Mesenchymal stem cell (in vitro differentiated cells and primary cell): ENCODE measurements at regions not wholly inside any gene's neighbourhood (a gene's known extent, or its start where the extent isn't known, plus 50 kb on each side); places are given as distances from the start of the nearest gene placed in this dataset.
"Not testable (repeated sequence)": the region's sequence is repeated elsewhere in the genome, so short reads cannot be mapped to it uniquely, and the experiment has no call there.

ENCODE experiments used
- DNase-seq: peaks from one replicate; pipeline ENCODE4 v3.0.0-alpha.2; 2013
- H2AFZ ChIP-seq: one replicate; pipeline ENCODE4 v1.6.1; 2013; ENCODE audit warnings: low read depth, mild to moderate bottlenecking, control low read depth, inconsistent platforms, low read length, moderate library complexity
- H2AK5ac ChIP-seq: 2 replicates; pipeline ENCODE4 v1.6.1; 2013; ENCODE audit warnings: low read length, moderate library complexity, mild to moderate bottlenecking, inconsistent platforms; ENCODE audit not compliant: severe bottlenecking
- H2BK120ac ChIP-seq: one replicate; pipeline ENCODE4 v1.6.1; 2013; ENCODE audit warnings: low read depth, mild to moderate bottlenecking, inconsistent platforms, low read length, moderate library complexity
- H2BK12ac ChIP-seq, 2 experiments: one replicate each; pipeline ENCODE4 v1.6.1; 2013; ENCODE audit warnings: inconsistent platforms in 2 of 2, low read length in 2 of 2, mild to moderate bottlenecking in 2 of 2, moderate library complexity in 2 of 2, control low read depth in 1 of 2
- H2BK15ac ChIP-seq: one replicate; pipeline ENCODE4 v1.6.1; 2013; ENCODE audit warnings: mild to moderate bottlenecking, low read depth, inconsistent platforms; ENCODE audit not compliant: poor library complexity, severe bottlenecking
- H2BK5ac ChIP-seq: 2 replicates; pipeline ENCODE4 v1.6.1; 2013; ENCODE audit warnings: low read depth, mild to moderate bottlenecking, low read length, control low read depth, inconsistent platforms; ENCODE audit not compliant: poor library complexity, severe bottlenecking
- H3K14ac ChIP-seq, 2 experiments: one replicate each; pipeline ENCODE4 v1.6.1; 2013; ENCODE audit warnings: inconsistent platforms in 2 of 2, low read length in 2 of 2, control low read depth in 1 of 2, mild to moderate bottlenecking in 1 of 2, moderate library complexity in 1 of 2
- H3K18ac ChIP-seq, 2 experiments: one replicate each; pipeline ENCODE4 v1.6.1; 2013; ENCODE audit warnings: inconsistent platforms in 2 of 2, low read length in 2 of 2, control low read depth in 1 of 2, low read depth in 1 of 2, mild to moderate bottlenecking in 1 of 2
- H3K23ac ChIP-seq, 2 experiments: one replicate each; pipeline ENCODE4 v1.6.1; 2013; ENCODE audit warnings: inconsistent platforms in 2 of 2, low read length in 2 of 2, mild to moderate bottlenecking in 2 of 2, moderate library complexity in 2 of 2, control low read depth in 1 of 2
- H3K27ac ChIP-seq: 2 replicates; pipeline ENCODE4 v1.5.1; 2013; ENCODE audit warnings: mild to moderate bottlenecking, moderate library complexity, low read length, control low read depth, inconsistent platforms; ENCODE audit not compliant: poor library complexity, severe bottlenecking
- H3K27me3 ChIP-seq, 2 experiments: 2 replicates each; pipeline versions ENCODE4 v1.6.1 to v1.7.0; 2013; ENCODE audit warnings: low read length in 2 of 2, mild to moderate bottlenecking in 2 of 2, moderate library complexity in 2 of 2, control low read depth in 1 of 2, inconsistent platforms in 1 of 2; ENCODE audit not compliant: control insufficient read depth in 1 of 2, insufficient read depth in 1 of 2
- H3K36me3 ChIP-seq, 2 experiments: 2 replicates each; pipeline versions ENCODE4 v1.6.1 to v1.7.0; 2013; ENCODE audit warnings: low read length in 2 of 2, control low read depth in 1 of 2, inconsistent platforms in 1 of 2, low read depth in 1 of 2, mild to moderate bottlenecking in 1 of 2; ENCODE audit not compliant: insufficient read depth in 2 of 2, control insufficient read depth in 1 of 2
- H3K4ac ChIP-seq, 2 experiments: one replicate each; pipeline ENCODE4 v1.6.1; 2013; ENCODE audit warnings: inconsistent platforms in 2 of 2, low read length in 2 of 2, mild to moderate bottlenecking in 2 of 2, moderate library complexity in 2 of 2, control low read depth in 1 of 2, low read depth in 1 of 2
- H3K4me1 ChIP-seq: 2 replicates; pipeline ENCODE4 v1.6.1; 2013; ENCODE audit warnings: low read depth, low read length, control low read depth; ENCODE audit not compliant: control insufficient read depth, insufficient read depth
- H3K4me2 ChIP-seq: 2 replicates; pipeline ENCODE4 v1.6.1; 2013; ENCODE audit warnings: low read length, mild to moderate bottlenecking, inconsistent platforms; ENCODE audit not compliant: poor library complexity, severe bottlenecking
- H3K4me3 ChIP-seq, 2 experiments: 2 replicates each; pipeline versions ENCODE4 v1.5.1 to v1.7.0; 2013; ENCODE audit warnings: low read length in 2 of 2, mild to moderate bottlenecking in 2 of 2, control low read depth in 1 of 2, low read depth in 1 of 2; ENCODE audit not compliant: insufficient read depth in 1 of 2
- H3K79me1 ChIP-seq: replicated peaks from 2 replicates; pipeline ENCODE4 v1.6.1; 2013; ENCODE audit warnings: mild to moderate bottlenecking, control low read depth, low read length, inconsistent platforms; ENCODE audit not compliant: poor library complexity, severe bottlenecking
- H3K9ac ChIP-seq: 2 replicates; pipeline ENCODE4 v1.7.0; 2013; ENCODE audit warnings: mild to moderate bottlenecking, low read length, moderate library complexity
- H3K9me3 ChIP-seq: 2 replicates; pipeline ENCODE4 v1.7.0; 2013; ENCODE audit warnings: mild to moderate bottlenecking, low read length; ENCODE audit not compliant: control insufficient read depth
- H4K8ac ChIP-seq: one replicate; pipeline ENCODE4 v1.6.1; 2013; ENCODE audit warnings: inconsistent platforms, mild to moderate bottlenecking, low read length, moderate library complexity
- H4K91ac ChIP-seq: one replicate; pipeline ENCODE4 v1.6.1; 2013; ENCODE audit warnings: mild to moderate bottlenecking, low read length, inconsistent platforms
- WGBS: methylation state at CpG from one replicate; pipeline ENCODE4 v1.1.7; 2013; ENCODE audit warnings: mixed read lengths; 5-methylcytosine and 5-hydroxymethylcytosine counted together

- H3K4ac ChIP-seq, H3K27ac ChIP-seq, H3K4me3 ChIP-seq, H3K4me1 ChIP-seq, DNase-seq, H3K27me3 ChIP-seq, H2AFZ ChIP-seq, H3K79me1 ChIP-seq, H3K18ac ChIP-seq, H4K8ac ChIP-seq, H3K23ac ChIP-seq, H2AK5ac ChIP-seq, H3K9me3 ChIP-seq, H2BK5ac ChIP-seq, H2BK120ac ChIP-seq, H4K91ac ChIP-seq, H3K9ac ChIP-seq, H3K36me3 ChIP-seq, H2BK15ac ChIP-seq, H3K4me2 ChIP-seq, H2BK12ac ChIP-seq, H3K14ac ChIP-seq: not testable (repeated sequence)
- WGBS: 82% methylated on average over 15 of the region's 15 CpGs
Observed at GRCh38 chr21:13826511-13826910, 216.9 kb downstream of the POTED start.

GRCh38 chr21:13825218-13825778 lies 215.7 kb downstream of the POTED start:
- not testable (repeated sequence) for H2BK15ac ChIP-seq, H3K27me3 ChIP-seq, DNase-seq, H3K18ac ChIP-seq, H3K36me3 ChIP-seq, H3K27ac ChIP-seq, H3K9me3 ChIP-seq, H2BK5ac ChIP-seq, H3K4me2 ChIP-seq, H3K9ac ChIP-seq, H3K4me1 ChIP-seq, H2BK12ac ChIP-seq, H2AFZ ChIP-seq, H3K79me1 ChIP-seq, H3K14ac ChIP-seq, H3K23ac ChIP-seq, H3K4me3 ChIP-seq, H2BK120ac ChIP-seq, H2AK5ac ChIP-seq, H3K4ac ChIP-seq, H4K91ac ChIP-seq, H4K8ac ChIP-seq
- no CpG with 5 or more reads among the region's 26 CpGs for WGBS

GRCh38 chr21:13820286-13820685 lies 210.7 kb downstream of the POTED start:
- H3K14ac ChIP-seq, H2BK12ac ChIP-seq, H3K18ac ChIP-seq, H2BK15ac ChIP-seq, H3K79me1 ChIP-seq, H3K27ac ChIP-seq, H3K4me2 ChIP-seq, H2BK120ac ChIP-seq, H2AFZ ChIP-seq, DNase-seq, H3K36me3 ChIP-seq, H3K4ac ChIP-seq, H2AK5ac ChIP-seq, H3K23ac ChIP-seq, H3K4me1 ChIP-seq, H3K9ac ChIP-seq, H4K91ac ChIP-seq, H3K4me3 ChIP-seq, H4K8ac ChIP-seq, H3K9me3 ChIP-seq, H2BK5ac ChIP-seq, H3K27me3 ChIP-seq: not testable (repeated sequence)
- 28% methylated on average over 2 of the region's 4 CpGs for WGBS

- H3K4me2 ChIP-seq, H2AFZ ChIP-seq, H3K9ac ChIP-seq, H3K9me3 ChIP-seq, H3K4me3 ChIP-seq, H3K18ac ChIP-seq, H3K27me3 ChIP-seq, H2BK120ac ChIP-seq, H2BK5ac ChIP-seq, H2BK15ac ChIP-seq, H4K91ac ChIP-seq, H3K4me1 ChIP-seq, H3K14ac ChIP-seq, H2AK5ac ChIP-seq, H3K4ac ChIP-seq, H3K79me1 ChIP-seq, DNase-seq, H4K8ac ChIP-seq, H3K27ac ChIP-seq, H3K36me3 ChIP-seq, H3K23ac ChIP-seq, H2BK12ac ChIP-seq: not testable (repeated sequence)
- WGBS: 63% methylated on average over 1 of the region's 2 CpGs
Observed at GRCh38 chr21:13812191-13812590, 202.6 kb downstream of the POTED start.
